HG03439 (cell line): ENCODE measurements at regions not wholly inside any gene's neighbourhood (a gene's known extent, or its start where the extent isn't known, plus 50 kb on each side); places are given as distances from the start of the nearest gene placed in this dataset.

Experiments used
- ATAC-seq: cut with Tn5 transposase; IDR thresholded peaks from one replicate; pipeline ENCODE4 v1.9.1; 2021; ENCODE audit warnings: mild to moderate bottlenecking, moderate library complexity; ENCODE audit not compliant: unreplicated experiment

- no peak for ATAC-seq
These were observed 108.3 kb downstream of the CHST1 start for GRCh38 chr11:45556851-45557707.

GRCh38 chr11:45554230-45554967, 111.0 kb downstream of the CHST1 start:
- ATAC-seq = no peak

GRCh38 chr11:45553383-45553936, 112.0 kb downstream of the CHST1 start:
- no peak for ATAC-seq

GRCh38 chr11:45551191-45551713, 114.2 kb downstream of the CHST1 start:
- ATAC-seq = no peak

DNA sequence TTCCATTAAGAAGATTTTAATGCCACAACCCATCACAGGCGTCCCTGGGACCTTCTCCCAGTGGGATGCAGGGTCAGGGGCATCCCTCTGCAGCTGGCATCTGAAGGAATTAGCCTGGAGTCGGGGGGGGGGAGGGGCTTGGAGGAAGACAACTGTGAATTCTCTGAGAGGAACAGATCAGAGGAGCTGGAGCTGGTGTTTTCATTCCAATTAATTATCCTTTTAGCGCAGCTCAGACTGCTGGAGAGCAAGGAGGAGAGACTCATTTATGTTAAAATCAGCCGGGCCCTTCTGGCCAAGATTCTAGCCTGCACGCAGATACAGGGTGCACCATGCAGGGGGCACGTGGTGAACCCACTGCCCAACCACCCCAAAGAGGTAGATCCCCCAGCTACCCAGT, 116.2 kb downstream of the CHST1 start:
- no peak for ATAC-seq

- no peak for ATAC-seq
These were observed 119.1 kb downstream of the CHST1 start for GRCh38 chr11:45546366-45546765.

- no peak for ATAC-seq
These were observed 120.6 kb downstream of the CHST1 start for GRCh38 chr11:45544826-45545225.

DNA sequence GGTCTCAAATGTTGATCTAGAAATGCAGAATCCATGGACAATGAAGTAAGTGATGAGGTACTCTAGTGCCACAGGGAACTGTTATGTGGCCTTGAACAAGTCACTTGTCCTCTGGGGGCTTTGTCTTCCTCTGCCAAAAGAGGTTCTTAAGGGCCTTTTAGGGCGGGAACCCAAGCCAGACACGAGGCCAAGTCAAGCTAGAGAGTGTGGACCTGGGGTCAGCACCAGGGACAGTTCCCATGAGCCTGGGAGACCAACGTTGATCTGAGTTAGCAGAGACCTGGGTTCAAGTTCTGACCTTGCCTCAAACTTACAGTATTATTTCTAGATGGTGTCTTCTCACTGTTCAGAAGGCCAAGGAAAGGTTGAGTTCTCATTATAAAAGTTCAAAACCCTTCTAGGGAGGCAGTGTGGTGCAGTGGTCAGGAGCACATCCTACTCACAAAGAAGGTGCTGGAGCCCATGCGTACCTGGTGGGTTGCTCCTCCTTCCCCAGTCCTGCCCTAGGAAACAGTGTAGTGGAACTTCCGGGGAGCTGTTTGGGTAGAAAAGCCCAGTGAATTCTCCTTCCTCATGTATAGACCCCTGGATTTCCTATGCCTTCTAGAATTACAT, 121.5 kb downstream of the CHST1 start:
- ATAC-seq = no peak

GRCh38 chr11:45543081-45543480, 122.3 kb downstream of the CHST1 start:
- ATAC-seq = no peak

DNA sequence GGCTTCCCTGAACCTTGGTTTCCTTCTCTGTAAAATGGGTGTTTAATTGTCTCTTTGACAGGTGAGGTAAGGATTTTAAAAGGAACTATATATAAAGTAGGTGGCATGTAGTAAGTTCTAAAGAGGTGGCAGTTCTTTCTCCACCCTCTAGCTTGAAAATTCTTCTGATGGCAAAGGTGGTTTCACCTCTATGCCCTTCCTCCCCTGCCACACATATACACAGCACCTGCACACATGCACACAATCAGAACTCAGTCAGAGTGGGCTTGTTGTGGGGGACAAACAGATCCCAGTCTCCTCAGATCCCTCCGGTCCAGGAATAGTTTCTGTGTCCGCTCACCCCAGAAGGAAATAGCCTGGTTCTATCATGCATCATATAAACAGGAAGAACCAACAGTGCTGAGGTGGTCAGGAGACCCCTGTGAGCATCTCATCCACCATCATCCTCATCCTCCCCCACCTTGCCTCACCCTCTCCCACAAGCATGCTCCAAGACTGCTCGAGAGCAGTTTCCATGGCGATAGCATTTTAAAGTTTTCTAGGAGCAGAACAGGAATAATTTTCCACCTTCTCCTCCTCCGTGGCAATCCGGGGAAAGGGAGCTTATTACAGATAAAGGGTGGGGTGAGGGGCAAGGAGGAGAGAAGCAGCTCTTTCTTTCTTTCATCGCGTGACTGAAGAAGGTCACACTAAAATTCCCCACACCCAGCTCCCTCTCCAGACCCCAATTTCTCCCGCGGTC, 123.6 kb downstream of the CHST1 start:
- ATAC-seq = no peak

- no peak for ATAC-seq
These were observed 126.5 kb downstream of the CHST1 start for GRCh38 chr11:45538939-45539338.

GRCh38 chr11:45538363-45538762, 127.1 kb downstream of the CHST1 start:
- no peak for ATAC-seq

DNA sequence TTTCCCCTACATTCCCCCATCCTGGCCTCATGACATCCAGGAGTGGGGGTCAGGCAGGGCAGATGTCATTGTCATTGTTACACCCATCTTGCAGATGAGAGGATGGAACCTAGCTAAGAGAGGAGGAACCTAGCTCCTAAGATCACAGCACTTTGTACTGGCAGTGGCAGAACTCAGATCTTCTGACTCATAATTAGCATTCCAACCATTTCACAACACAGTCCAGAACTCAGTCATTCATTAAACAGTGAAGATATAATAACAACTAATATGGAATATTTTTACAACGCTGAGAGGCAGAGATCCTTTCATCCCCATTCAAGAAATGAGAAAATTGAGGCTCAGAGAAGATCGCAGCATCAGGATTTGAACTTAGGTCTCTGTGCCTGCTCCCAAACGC, 127.8 kb downstream of the CHST1 start:
- no peak for ATAC-seq

DNA sequence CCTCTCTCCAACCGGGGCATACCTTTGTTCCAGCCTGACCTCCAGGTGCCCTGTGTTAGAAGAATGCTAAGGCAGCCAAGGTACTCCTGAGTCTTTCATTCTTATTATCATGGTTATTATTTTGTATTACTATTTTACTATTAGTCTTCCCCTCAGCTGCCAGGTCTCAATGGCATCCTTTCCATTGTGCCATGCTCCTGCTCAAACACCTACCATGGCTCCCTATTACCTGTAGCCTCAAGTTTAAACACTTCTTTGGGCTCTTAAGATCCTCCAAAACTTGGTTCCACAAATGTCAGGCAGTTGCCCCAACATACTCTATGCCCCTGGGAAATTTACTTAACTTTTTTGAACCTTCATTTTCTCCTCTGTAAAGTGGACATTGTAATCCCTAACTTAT, 130.4 kb downstream of the CHST1 start:
- ATAC-seq = no peak

GRCh38 chr11:45534132-45534531, 131.3 kb downstream of the CHST1 start:
- no peak for ATAC-seq

- no peak for ATAC-seq
These were observed 132.9 kb downstream of the CHST1 start for GRCh38 chr11:45532546-45532945.

DNA sequence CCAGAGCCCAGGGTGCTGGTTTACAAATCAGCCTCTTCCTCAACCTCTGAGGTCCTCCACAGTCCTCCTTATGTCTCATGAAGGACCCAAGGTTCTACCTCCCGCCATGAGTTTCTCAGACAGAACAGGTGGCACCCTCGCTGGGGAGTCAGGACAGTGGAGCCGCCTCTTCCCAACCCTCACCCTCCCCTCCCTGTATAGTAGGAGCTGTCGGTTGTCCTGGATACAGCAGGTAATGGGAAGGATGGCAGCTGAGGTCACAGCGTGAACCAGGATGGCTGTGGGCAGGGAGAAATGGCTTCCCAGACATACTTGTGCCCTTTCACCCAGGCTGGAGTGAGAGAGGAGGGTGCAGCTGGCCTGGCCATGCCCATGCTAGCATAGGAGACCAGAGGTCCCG, 134.6 kb downstream of the CHST1 start:
- ATAC-seq = no peak

GRCh38 chr11:45530111-45530510, 135.3 kb downstream of the CHST1 start:
- ATAC-seq = no peak

GRCh38 chr11:45528435-45528834, 137.0 kb downstream of the CHST1 start:
- ATAC-seq = no peak

- no peak for ATAC-seq
These were observed 137.5 kb downstream of the CHST1 start for GRCh38 chr11:45527898-45528297.

- ATAC-seq = no peak
These were observed 140.0 kb downstream of the CHST1 start for GRCh38 chr11:45525393-45525792.
